T-helper 2 cell treated with Interferon-gamma antibody and Interleukin-4, amounts not matched to agents 100 ng/mL and 5 ng/mL, for 36 hours (primary cell): ENCODE measurements at regions not wholly inside any gene's neighbourhood (a gene's known extent, or its start where the extent isn't known, plus 50 kb on each side); places are given as distances from the start of the nearest gene placed in this dataset.
"Not testable (repeated sequence)": the region's sequence is repeated elsewhere in the genome, so short reads cannot be mapped to it uniquely, and the experiment has no call there.

ENCODE experiments used
- intact Hi-C: fragments of 100-400 bp; cut with micrococcal nuclease; formaldehyde crosslinking; loops from one replicate; pipeline ENCODE4 v1.15.1; 2023

GRCh38 chr14:30158299-30158698, 230.7 kb upstream of the PRKD1 start:
- intact Hi-C loops = no loop called here

DNA sequence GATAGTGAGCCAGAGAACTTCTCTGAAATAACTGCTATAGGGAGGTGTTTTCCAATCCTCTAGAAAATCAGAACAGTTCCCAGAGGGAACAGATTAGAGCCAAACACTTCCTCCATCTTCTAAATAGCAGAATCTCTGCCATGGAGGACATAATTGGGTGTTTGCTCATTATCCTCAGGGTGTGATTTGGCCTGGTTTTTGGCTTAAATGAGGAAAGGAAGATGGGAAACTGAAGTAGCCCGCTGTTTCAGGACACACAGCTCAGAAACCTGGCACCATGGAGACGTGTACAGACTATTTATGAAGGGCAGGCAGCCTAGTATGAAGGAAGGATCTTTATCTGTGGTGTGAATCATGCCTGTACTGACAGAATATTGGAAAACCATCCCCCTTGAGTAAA, 231.7 kb upstream of the PRKD1 start:
- intact Hi-C loops = no loop called here

GRCh38 chr14:30160608-30161007, 233.0 kb upstream of the PRKD1 start:
- intact Hi-C loops = no loop called here

GRCh38 chr14:30162066-30162465, 234.4 kb upstream of the PRKD1 start:
- intact Hi-C loops = no loop called here

GRCh38 chr14:30165255-30165654, 237.6 kb upstream of the PRKD1 start:
- intact Hi-C loops = no loop called here

GRCh38 chr14:30177781-30178180, 250.1 kb upstream of the PRKD1 start:
- intact Hi-C loops = no loop called here

DNA sequence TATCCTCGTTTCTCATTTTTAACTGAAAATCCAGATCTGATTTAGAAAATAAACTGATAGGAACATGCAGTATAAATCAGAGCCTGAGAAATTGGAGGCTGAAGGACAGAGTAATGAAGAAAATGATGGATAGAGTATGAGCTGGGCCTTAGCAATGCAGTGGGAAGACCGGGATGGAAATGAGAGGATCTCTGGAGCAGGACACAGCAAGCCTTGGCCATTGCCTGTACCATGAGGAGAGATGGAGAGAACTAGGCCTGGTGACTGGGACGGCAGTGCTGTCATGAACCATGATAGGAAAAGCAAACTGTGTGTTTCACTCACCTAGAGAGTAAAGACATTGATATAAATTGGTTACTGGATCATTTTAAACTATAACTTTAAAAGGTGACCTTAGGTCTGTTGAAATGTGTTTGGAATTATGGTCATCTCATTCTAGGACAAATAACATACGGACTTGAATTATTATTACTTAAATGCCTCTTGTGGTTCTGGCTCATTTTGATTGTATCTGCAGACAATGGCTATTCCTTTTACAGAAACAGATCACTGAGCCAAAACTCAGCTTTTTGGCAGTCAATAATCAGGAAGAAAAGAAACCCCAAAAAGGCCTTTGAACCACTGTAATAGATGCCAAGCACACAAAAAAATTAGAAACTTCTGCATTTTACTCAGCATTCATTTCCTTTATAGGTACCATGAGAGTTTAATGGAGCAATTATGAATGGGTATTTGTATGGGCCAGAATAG, 251.9 kb upstream of the PRKD1 start:
- intact Hi-C loops = no loop called here

DNA sequence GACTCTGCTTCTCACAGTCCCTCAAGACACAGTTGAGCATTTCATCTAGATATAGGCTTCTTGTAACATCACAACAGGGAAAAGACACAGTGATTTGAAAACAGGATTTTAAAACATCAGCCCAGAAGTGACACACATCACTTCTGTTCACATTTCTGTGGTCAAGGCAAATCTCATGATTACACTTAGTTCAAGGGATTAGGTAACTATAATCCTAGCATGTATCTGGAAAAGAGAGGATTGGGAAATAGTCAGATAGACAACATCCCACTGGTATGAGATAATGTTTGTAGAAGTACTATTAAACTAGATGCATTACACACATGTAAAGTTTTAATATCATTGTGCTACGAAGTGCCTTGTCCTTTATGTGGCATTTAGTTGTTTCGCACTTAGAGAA, 252.6 kb upstream of the PRKD1 start:
- intact Hi-C loops = no loop called here

GRCh38 chr14:30185832-30186231, 258.2 kb upstream of the PRKD1 start:
- intact Hi-C loops = no loop called here

- intact Hi-C loops = no loop called here
Measured at GRCh38 chr14:30191639-30192279, 264.1 kb upstream of the PRKD1 start.

DNA sequence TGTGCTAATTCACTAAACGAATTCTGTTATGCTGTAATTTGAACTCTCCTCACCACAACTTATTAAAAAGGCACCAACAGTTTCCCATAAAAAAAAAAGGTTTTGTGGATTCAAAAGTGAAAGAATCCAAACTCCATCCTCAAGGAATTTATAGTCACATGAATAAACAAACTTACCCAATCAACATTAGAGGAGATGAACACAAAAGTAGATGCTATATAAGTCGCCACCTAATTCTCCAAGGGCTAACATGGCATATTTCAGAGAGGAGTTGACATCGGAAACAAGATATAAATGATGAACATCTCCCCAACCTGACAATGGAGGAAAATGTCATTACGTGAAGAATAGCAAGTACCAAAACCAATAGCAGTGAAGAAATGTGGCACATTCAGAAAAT, 265.5 kb upstream of the PRKD1 start:
- intact Hi-C loops = no loop called here

DNA sequence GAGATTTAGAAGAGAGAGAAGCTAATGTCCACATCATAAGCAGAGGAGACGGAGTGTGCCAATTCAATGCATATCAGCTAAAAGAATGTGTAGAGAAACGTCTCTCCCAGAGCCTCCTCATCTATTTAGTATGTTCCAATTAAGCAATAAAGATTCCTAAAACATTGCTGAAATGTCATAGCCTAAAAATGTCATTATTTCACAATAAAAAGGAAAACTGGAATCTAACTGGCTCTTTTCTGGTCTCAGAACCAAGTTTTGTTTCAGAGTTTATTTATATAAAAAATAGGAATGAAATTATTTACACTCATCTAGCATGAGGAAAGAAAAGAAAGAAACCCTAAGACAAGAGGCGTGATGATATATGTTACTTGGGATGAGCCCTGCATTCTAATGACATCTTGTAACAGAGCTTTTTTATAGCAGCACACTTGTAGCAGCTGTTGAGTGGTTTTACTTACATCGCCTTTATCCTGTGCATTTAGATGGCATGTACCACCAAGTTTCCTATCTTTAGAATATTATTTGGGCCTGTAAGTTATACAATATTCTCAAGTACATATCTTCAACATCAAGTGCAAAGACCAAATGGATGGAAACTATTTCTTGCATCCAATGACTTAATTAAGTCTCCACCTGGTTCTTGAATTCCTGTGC, 266.3 kb upstream of the PRKD1 start:
- intact Hi-C loops = no loop called here

- intact Hi-C loops = no loop called here
Measured at GRCh38 chr14:30194741-30195148, 267.1 kb upstream of the PRKD1 start.

GRCh38 chr14:30195941-30196340, 268.3 kb upstream of the PRKD1 start:
- intact Hi-C loops = no loop called here

GRCh38 chr14:30196861-30197260, 269.2 kb upstream of the PRKD1 start:
- intact Hi-C loops = no loop called here

DNA sequence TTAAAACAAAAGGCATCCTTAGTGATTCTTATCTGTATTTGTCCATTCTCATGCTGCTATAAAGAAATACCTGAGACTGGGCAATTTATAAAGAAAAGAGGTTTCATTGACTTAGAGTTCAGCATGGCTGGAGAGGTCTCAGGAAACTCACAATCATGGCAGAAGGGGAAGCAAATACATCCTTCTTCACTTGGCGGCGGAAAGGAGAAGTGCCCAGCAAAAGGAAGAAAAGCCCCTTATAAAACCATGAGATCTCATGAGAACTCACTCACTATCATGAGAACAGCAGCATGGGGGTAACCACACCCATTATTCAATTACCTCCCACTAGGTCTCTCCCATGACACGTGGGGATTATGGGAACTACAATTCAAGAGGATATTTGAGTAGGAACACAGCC, 271.1 kb upstream of the PRKD1 start:
- intact Hi-C loops = not testable (repeated sequence)

GRCh38 chr14:30204431-30204980, 276.9 kb upstream of the PRKD1 start:
- intact Hi-C loops = no loop called here

DNA sequence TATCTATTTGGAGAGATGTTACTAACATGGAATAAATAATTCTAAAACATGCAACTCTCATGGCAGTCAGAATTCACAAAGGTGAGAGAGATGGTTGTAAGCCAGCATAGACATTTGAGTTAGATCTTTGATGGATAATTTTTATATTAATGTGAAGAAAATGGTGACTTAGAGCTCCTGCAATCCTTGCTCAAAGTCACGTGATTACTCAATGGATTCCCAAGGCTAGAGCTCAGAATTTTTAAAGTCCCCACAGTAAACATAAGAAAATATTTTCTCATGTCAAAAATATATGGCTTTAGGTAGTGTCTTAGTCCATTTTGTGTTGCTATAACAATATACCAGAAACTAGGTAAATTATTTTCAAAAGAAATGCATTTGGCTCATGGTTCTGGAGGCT, 281.5 kb upstream of the PRKD1 start:
- intact Hi-C loops = no loop called here

DNA sequence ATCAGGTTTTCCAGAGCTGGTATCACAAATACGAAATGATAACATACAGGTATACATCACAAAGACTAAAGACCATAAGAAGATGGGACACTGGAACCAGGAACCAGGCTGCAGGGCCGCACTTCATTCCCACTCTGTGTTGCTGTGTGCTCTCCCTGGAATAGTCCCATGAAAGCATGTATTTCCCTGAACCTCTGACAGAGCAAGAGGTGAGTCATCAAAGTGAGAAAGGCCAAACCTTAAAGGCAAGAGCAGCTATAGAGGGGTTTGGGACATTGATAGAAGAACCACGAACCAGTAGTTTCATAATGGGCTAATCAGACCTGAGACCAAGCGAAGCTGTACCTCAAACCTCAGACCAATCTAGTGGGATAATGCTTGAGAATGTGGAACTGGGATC, 283.0 kb upstream of the PRKD1 start:
- intact Hi-C loops = loop anchor here (10.0 kb wide), 1 partner anchor 1456 kb away; no protein-coding TSS in a partner anchor

- intact Hi-C loops = loop anchor here (10.0 kb wide), 1 partner anchor 1457 kb away; no protein-coding TSS in a partner anchor
Measured at GRCh38 chr14:30211326-30211725, 283.7 kb upstream of the PRKD1 start.

DNA sequence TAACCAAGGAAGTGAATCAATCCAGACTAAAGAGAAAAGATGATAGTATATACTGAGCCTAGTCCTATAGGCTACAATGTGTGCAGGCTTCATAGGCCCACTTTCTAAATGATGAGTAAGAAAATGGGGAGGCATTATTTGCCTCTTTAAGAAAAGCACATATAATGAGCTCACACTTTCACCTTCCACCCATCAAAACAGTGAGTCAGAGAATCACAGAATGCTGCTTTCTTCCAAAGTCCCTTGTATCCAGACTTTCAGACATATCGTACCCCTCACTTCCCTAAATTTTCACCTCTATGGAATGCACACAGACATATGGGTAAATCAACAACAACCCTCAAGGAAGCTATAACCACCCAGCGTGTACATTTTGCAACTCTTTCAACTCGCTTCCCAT, 286.4 kb upstream of the PRKD1 start:
- intact Hi-C loops = loop anchor here (10.0 kb wide), 1 partner anchor 1459 kb away; no protein-coding TSS in a partner anchor

- intact Hi-C loops = loop anchor here (10.0 kb wide), 1 partner anchor 1460 kb away; no protein-coding TSS in a partner anchor
Measured at GRCh38 chr14:30214461-30215090, 286.9 kb upstream of the PRKD1 start.
